ENCODE measurements at regions not wholly inside any gene's neighbourhood (a gene's known extent, or its start where the extent isn't known, plus 50 kb on each side); places are given as distances from the start of the nearest gene placed in this dataset.

DNA sequence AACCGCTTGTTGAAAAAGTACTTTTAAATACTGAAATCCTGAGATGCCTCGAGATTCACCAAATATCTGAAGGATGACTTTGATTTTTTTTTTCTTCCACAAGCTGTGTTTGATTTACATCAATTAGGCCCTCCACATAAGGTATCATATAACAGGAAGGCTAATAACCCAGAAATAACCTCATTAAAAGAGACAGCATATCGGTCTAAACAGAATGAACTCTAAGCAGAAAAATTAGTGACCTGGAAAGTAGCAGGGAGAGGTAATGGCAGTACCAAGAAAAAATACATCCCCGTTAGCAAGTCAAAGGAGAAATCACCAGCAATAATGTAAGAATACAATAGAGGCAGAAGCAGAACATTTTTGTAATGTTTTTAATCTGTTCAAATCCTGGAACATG, 452.4 kb upstream of the TSHZ3 start:
- no peak for DNase-seq

DNA sequence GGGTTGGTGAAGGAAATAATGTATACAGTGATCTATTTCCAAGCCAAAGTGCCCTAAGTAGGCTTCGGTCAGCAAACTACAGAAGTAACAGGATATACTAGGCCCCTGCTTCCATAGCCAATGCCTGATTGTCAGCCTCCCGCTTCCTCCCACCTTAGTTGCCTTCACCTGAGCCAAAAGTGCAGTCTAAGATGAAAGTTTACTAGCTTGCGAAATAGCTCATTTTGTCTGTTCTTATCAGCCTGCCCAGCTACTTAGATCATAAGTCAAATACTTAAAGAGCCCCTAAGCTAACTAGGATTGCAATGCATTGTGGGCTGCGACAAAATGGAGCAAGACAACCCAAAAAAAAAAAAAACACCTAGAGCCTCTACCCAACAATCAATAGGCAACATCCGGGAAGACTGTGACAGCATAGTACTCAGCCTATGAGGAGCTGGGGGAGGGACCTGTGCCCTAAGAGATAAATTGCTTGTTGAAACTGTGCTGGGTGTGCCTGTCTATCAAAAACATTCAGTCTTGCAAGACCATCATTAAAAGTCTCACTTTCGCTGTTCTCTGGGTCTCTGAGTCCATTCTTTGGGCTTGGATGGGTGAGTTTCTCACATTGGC, 454.7 kb upstream of the TSHZ3 start:
- no peak for DNase-seq
- H3K27me3 ChIP-seq (replicated peaks; ENCODE audit: insufficient read depth, low read length): peaks cover 12% of the 10 kb centered on the region
- no peak overlapping the region for H3K4me3 ChIP-seq (ENCODE audit: low read length)
- H3K9me3 ChIP-seq (replicated peaks; ENCODE audit: insufficient read depth, low read length): no peaks in the 10 kb centered on the region
- no peaks in the 10 kb centered on the region for H3K9me2 ChIP-seq (replicated peaks; ENCODE audit: insufficient read depth, low read length)
- no peaks in the 10 kb centered on the region for H3F3A ChIP-seq (ENCODE audit: insufficient read depth, low read length)
- no peak overlapping the region for H2AFZ ChIP-seq (ENCODE audit: low read length)
- no peak overlapping the region for H3K9ac ChIP-seq (ENCODE audit: low read length)
- no peak overlapping the region for H3K4me2 ChIP-seq (ENCODE audit: low read depth, low read length)
- H3K27ac ChIP-seq (ENCODE audit: low read length): no peak overlapping the region
- no peak for TF ChIP-seq EZH2 (optimal IDR thresholded peaks at IDR 0.05; ENCODE audit: low read depth, low read length)
- TF ChIP-seq EZH2phosphoT487 (IDR thresholded peaks at IDR 0.05; ENCODE audit: low read length): no peak
- TF ChIP-seq, protein P1, sequence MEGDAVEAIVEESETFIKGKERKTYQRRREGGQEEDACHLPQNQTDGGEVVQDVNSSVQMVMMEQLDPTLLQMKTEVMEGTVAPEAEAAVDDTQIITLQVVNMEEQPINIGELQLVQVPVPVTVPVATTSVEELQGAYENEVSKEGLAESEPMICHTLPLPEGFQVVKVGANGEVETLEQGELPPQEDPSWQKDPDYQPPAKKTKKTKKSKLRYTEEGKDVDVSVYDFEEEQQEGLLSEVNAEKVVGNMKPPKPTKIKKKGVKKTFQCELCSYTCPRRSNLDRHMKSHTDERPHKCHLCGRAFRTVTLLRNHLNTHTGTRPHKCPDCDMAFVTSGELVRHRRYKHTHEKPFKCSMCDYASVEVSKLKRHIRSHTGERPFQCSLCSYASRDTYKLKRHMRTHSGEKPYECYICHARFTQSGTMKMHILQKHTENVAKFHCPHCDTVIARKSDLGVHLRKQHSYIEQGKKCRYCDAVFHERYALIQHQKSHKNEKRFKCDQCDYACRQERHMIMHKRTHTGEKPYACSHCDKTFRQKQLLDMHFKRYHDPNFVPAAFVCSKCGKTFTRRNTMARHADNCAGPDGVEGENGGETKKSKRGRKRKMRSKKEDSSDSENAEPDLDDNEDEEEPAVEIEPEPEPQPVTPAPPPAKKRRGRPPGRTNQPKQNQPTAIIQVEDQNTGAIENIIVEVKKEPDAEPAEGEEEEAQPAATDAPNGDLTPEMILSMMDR (IDR thresholded peaks at IDR 0.05; ENCODE audit: low read length): no peak
- no peaks in the 10 kb centered on the region for H3K36me3 ChIP-seq (replicated peaks; ENCODE audit: insufficient read depth, low read length)
- H3K79me2 ChIP-seq (ENCODE audit: low read length): no peaks in the 10 kb centered on the region
- H3K4me1 ChIP-seq (ENCODE audit: low read length): no peaks in the 10 kb centered on the region
- H4K20me1 ChIP-seq (ENCODE audit: insufficient read depth, low read length): no peaks in the 10 kb centered on the region

More for the DNA sequence above, 452.4 kb upstream of the TSHZ3 start:
- Histone ChIP-seq H3K79me2 (ENCODE audit: low read length) (no peaks in the 10 kb centered on the region), H3K4me3 (ENCODE audit: low read length) (no peak overlapping the region), H3K9me3 (replicated peaks; ENCODE audit: insufficient read depth, low read length) (no peaks in the 10 kb centered on the region), H3K9me2 (replicated peaks; ENCODE audit: insufficient read depth, low read length) (no peaks in the 10 kb centered on the region), H4K20me1 (ENCODE audit: insufficient read depth, low read length) (no peaks in the 10 kb centered on the region; the same call in 1 of the 2 replicates), H3K4me2 (ENCODE audit: low read depth, low read length) (no peak overlapping the region), H3K27ac (ENCODE audit: low read length) (no peak overlapping the region), H3K4me1 (ENCODE audit: low read length) (no peaks in the 10 kb centered on the region), H3K9ac (ENCODE audit: low read length) (no peak overlapping the region), H3F3A (ENCODE audit: insufficient read depth, low read length) (no peaks in the 10 kb centered on the region), H3K36me3 (replicated peaks; ENCODE audit: insufficient read depth, low read length) (no peaks in the 10 kb centered on the region), H3K27me3 (replicated peaks; ENCODE audit: insufficient read depth, low read length) (peaks cover 22% of the 10 kb centered on the region), H2AFZ (ENCODE audit: low read length) (no peak overlapping the region)
- TF ChIP-seq EZH2phosphoT487 (IDR thresholded peaks at IDR 0.05; ENCODE audit: low read length) (no peak), EZH2 (optimal IDR thresholded peaks at IDR 0.05; ENCODE audit: low read depth, low read length) (no peak)
- TF ChIP-seq, protein P1 (IDR thresholded peaks at IDR 0.05; ENCODE audit: low read length): no peak

DNA sequence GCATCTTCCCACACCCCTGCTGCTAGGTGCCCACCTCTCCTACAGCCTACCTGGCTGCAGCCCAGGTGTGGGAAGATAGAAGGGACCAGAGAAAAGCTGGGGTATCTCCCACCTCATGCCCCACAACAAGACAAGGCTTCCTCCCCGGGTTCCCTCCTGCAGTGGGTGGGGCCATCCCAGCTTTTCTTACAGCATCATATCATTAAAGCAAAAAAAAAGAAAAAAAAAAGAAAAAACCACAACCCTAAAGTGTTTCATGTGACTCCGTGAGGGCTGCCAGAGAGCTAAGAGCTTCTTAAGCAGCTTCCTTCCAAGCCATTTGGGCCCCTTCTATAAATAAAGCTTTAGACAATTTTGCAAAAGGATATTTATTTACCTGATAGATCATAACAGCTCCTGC, 455.4 kb upstream of the TSHZ3 start:
- Histone ChIP-seq H3K4me2 (ENCODE audit: low read depth, low read length) (no peak overlapping the region), H3K36me3 (replicated peaks; ENCODE audit: insufficient read depth, low read length) (no peaks in the 10 kb centered on the region), H3K27me3 (replicated peaks; ENCODE audit: insufficient read depth, low read length) (peaks cover 9% of the 10 kb centered on the region), H2AFZ (ENCODE audit: low read length) (no peak overlapping the region), H3K9me2 (replicated peaks; ENCODE audit: insufficient read depth, low read length) (no peaks in the 10 kb centered on the region), H3K4me3 (ENCODE audit: low read length) (no peak overlapping the region), H3K9me3 (replicated peaks; ENCODE audit: insufficient read depth, low read length) (no peaks in the 10 kb centered on the region), H3K27ac (ENCODE audit: low read length) (no peak overlapping the region), H4K20me1 (ENCODE audit: insufficient read depth, low read length) (no peaks in the 10 kb centered on the region), H3F3A (ENCODE audit: insufficient read depth, low read length) (no peaks in the 10 kb centered on the region), H3K9ac (ENCODE audit: low read length) (no peak overlapping the region), H3K4me1 (ENCODE audit: low read length) (no peaks in the 10 kb centered on the region), H3K79me2 (ENCODE audit: low read length) (no peaks in the 10 kb centered on the region)
- DNase-seq: no peak
- TF ChIP-seq EZH2phosphoT487 (IDR thresholded peaks at IDR 0.05; ENCODE audit: low read length) (no peak), EZH2 (optimal IDR thresholded peaks at IDR 0.05; ENCODE audit: low read depth, low read length) (no peak)
- TF ChIP-seq, protein P1 (IDR thresholded peaks at IDR 0.05; ENCODE audit: low read length): no peak

Data from MM.1S (cell line).